Stimulated activated CD4-positive, alpha-beta T cell treated with anti-CD3 and anti-CD28 coated beads, TNF-alpha, amount 100 ng/mL, for 24 hours (primary cell): ENCODE measurements at regions not wholly inside any gene's neighbourhood (a gene's known extent, or its start where the extent isn't known, plus 50 kb on each side); places are given as distances from the start of the nearest gene placed in this dataset.
"Not testable (repeated sequence)": the region's sequence is repeated elsewhere in the genome, so short reads cannot be mapped to it uniquely, and the experiment has no call there.

Source experiments
- DNase-seq, 3 experiments: peaks; one replicate each; pipeline ENCODE4 v3.0.0-alpha.2; 2020; ENCODE audit warnings: low read depth in 3 of 3

DNA sequence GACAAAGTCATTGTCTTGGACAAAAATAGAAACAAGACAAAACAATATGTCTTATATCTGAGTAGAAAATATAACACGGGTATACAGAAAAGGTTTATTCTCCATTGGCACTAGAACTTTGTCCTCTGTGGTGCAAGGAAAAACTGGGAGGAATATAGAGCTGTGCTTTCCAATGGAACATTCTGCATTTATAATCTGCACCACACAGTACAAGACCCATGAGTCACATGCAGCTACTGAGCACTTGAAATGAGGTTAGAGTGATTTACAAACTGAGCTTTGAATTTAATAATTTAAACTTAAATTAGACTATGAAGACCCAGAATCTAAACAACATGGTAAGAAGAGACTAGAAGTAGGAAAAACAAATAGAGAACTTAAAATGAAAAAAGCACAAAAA, 86.1 kb downstream of the RAP2A start:
- no peak for DNase-seq

DNA sequence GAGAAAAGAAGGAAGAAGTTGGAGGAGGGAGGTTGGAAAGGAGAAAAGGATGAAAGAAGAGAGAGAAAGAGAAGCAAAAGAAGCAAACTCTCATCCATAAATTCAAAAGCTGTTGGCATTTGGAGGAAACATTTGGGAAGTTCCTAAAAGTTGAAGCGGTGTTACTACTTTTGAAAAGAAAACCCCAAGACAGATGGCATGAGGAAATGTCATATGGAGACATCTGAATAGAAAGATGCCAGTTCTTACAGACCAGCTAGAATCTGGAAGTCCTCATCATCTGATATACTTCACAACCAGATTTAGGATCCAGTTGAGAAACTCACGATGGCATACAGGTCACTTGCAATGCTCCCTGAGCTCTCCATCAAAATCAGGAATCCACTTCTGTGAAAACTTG, 86.9 kb downstream of the RAP2A start:
- no peak for DNase-seq

DNA sequence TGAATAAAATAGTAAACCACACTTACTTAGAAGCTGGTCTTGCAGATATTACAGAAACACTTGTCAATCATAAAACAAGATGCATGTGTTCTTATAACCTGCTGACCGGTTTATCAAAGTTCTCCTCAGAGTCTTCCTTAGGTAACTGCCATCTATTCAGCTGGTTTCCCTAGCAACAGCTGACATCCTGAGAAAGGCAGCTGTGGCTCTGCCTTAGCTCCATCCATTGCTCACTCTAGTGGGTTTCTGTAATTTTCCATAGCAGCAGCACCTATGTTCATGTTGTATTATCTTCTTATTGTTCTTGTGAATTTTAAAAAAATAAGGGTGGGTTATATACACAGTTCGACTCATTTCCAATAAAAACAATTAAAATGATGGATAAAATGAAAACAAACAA, 87.8 kb downstream of the RAP2A start:
- no peak for DNase-seq

DNA sequence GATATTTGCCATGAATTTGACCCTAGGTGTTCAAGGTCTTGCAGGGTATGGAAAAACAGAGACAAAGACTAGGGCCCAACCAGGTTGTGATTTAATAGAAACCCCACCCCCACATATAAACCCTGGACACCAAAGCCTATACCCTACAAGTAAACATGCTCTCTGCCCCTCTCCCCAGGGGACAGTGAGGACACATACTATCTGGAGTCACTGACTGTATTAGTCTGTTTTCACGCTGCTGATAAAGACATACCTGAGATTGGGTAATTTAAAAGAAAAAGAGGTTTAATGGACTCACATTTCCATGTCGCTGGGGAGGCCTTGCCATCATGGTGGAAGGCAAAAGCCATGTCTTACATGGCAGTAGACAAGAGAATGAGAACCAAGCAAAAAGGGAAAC, 88.3 kb downstream of the RAP2A start:
- no peak for DNase-seq

DNA sequence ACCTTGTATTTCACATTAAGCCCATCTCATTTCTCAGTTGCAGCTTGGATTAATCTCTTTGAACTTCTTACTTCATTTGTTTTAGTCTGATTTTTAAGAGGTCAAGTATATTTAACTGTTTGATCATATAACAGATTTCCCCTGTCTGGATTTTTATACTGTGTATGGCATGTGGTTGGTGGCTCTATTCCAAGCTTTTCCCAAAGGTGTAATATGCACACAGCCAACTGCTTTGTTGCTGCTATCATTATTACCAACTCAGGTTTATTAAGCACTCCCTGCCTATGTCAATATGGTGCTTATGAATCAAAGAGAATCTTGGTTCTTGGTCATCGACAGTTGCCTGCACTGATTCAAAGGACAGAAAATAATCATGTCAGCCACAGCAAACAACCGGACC, 92.6 kb downstream of the RAP2A start:
- no peak for DNase-seq

DNA sequence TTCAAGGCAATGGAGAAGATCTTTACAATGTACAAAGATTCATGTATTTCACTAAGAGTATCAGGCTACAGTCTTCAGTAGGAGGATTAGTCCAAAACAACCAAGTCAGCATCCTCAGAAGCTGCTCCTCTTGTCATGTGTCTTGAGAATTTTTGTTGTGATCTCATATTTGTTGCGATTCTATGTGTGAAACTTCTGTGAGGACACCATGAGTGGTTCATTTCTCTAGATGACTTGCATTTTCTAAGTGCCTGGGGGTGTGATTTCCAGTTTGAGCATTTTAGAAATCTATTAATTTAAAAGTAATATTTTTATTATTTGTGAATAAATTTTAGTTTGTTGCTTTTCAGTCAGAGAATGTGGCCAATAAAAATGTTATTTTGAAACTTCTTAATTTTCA, 94.5 kb downstream of the RAP2A start:
- DNase-seq: no peak

DNA sequence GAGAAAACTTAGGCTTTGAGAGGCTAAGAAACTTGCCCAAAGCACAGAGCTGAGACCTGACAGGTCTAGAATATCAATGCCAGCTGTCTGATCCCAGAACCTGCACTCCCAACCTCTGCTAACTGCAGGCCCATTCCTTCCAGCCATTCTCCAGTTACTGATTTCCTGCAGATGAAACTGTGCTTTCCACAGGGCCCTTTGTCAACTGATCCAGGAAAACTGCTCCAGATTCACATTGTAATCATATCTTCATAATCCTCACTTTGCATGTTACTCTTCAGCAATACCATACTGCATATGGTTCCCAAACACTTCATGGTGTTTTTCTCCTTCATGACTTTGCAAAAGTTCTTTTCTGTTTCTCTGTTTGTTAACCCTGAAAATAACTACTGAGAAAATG, 100.6 kb downstream of the RAP2A start:
- no peak for DNase-seq

DNA sequence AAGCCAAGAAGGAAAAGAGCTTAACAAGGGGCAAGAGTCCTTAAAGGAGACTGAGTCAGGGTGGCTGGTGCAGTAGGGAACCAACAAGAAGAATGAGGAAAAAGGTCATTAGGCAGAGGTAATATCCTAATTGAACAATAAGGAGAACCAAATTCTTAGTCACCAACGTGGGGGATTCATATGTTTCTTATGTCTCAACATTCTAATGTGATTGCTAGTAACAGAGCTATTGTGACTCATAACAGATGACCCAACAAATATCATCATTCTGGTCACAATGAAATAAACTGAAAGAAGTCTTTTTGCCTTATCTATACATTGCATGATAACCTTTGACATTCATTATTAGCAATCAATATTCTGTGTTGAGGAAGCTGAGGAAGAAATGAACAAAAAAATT, 101.6 kb downstream of the RAP2A start:
- DNase-seq: no peak

DNA sequence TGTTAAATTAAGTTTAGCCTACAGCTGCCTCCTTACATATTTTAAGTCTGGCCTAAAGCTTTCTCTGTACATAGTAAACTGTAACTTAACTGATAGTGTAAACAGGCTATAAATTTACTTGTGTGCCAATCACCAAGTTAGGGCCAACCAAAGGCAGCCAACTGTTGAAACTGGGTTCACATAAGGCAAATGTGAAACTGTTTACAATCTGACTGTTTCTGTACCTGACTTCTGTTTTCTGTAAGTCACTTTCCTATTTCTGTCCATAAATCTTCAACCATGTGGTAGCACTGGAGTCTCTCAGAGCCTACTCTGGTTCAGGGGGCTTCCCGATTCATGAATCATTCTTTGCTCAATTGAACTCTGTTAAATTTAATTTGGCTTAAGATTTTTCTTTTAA, 103.1 kb downstream of the RAP2A start:
- DNase-seq: no peak

DNA sequence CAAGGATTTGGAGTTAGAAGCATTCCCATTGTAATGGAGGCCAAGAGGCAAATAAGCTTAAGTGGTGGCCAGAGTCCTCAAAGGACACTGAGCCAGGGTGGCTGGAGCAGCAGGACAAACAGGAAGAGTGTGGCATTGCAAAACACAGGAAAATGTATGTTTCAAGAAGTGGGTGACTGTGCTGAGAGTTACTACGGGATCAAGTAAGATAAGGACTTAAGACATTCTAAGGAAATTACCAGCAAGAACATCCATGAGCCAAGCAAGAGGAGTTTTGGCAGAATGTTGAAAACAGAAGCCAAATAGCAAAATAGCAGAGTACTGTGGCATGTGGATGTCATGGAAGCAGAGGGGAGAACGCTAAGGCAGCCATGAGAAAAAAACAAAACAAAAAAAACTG, 104.2 kb downstream of the RAP2A start:
- DNase-seq: no peak

DNA sequence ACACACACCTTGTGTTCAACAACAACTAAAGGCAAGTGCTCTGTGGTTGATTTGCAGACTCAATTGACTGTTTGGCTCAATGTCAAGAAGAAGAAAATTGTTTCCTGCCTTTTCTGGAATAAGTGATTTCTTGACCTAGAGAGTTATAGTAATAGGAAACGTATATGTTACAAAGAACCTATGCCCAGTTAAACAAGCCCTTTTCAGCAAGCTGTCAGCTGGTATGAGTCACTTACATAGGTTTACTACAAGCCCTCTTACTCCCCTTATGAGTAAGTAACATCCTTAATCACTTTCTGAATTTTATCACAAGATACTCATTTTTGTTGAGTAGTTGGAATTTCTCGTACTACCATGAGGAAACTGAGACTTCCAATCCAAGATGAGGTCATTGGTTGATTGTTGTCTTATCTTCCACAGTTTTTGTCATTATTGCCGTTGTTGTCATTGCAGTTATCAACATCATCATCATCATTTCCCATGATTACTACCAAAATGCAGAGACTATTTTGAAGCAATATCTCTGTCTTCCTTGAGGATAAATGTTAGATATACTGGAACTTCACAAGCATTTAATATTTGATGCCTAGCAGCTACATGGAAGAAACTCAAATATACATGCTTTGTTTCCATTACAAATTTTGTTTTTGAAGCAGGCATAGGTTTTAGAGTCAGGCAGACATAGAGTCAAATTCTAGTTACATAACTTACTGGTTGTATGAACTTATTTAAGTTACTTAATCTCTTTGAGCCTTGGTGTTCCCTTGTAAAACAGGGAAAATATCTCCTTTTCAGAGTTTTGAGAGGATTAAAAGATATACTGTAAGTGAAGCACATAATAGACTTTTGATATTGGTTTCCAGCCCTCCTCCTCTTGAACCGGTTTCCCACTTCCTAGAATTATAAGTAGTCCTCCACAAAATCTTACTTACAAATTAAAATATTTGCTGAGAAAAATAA, 106.0 kb downstream of the RAP2A start:
- DNase-seq: no peak

DNA sequence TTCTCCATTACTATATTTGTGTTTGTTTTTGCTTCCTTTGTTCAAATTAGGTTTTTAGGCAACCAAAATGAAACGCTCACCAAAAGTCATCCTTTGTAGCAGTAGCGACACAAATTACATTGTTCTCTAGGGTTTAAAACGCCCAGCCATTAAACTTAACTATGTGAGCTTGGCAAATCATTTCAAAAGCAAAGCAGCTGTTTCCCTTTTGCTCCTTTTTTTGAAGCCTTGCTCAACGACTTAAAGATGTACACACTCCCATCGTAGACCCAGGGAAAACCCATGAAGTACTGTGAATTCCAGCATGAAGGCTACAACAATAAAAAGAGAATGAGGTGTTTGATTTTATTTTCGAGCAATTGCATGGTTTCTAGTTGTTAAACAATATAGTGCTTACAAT, 106.7 kb downstream of the RAP2A start:
- no peak for DNase-seq

DNA sequence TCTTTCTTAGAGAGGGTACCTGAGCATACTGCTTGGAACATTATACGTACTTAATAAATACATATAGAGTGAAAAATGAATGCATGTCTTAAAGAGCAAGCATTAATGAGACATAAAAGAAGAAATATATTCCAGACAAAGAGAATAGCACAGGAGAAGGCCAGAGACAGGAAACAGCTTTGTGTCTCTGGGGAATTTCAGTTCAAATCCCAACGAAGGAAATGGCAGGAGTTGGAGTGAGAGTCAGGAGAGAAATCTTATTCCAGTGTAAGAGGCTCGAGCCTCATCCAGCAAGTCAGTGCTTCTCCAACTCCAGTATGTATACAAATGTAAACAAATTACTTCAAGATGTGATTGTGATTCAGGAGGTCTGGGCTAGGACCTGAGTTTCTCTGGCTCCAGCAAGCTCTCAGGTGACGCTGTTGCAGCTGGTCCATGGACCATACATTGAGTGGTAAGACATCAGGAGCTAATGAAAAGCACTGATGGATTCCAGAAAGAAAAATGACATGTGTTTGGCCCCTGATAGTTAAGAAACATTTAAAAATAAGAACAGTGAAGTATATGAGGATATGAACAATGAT, 108.2 kb downstream of the RAP2A start:
- no peak for DNase-seq

DNA sequence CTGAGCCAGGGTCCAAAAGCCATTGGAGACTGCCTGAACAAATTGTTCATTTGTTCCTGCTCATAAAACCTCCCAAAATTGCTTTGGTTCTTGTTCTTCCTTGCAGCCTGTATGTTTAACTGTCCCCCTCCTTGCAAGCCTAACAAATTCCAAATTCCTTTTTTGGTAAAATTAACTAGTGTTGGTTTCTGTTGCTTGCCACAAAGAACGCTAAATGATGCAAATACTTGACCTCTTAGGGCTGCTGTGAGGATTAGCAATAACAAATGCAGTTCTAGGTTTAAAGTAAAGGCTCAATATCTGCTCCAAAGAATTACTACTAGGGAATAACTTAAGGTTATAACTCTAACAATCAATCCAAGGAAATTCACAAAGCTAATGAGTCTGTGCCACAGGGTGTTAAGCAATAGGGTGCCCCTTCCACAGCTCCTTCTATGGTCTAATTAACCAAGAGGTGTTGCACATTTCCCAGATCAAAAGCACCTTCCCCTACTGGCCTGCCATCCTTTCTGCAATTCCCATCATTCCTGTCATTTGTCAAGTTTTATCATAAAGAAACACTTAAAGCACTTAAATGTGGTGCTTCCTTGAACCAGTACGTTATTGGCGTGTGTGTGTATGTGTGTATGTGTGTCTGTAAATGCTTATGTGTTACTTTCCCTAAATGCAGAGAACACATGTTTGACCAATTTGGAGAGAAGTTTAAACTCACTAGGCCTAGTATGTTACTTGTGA, 110.2 kb downstream of the RAP2A start:
- no peak for DNase-seq

DNA sequence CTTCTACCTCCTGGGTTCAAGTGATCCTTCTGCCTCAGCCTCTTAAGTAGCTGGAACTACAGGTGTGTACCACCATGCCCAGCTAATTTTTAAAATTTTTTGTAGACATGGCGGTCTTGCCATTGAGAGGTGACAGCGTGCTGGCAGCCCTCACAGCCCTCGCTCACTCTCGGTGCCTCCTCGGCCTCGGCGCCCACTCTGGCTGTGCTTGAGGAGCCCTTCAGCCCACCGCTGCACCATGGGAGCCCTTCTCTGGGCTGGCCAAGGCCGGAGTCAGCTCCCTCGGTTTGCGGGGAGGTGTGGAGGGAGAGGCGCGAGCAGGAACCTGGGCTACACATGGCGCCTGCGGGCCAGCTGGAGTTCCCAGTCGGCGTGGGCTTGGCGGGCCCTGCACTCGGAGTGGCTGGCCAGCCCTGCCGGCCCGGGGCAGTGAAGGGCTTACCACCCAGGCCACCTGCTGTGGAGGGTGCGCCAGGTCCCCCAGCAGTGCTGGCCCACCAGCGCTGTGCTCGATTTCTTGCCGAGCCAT, 111.1 kb downstream of the RAP2A start:
- not testable (repeated sequence) for DNase-seq

DNA sequence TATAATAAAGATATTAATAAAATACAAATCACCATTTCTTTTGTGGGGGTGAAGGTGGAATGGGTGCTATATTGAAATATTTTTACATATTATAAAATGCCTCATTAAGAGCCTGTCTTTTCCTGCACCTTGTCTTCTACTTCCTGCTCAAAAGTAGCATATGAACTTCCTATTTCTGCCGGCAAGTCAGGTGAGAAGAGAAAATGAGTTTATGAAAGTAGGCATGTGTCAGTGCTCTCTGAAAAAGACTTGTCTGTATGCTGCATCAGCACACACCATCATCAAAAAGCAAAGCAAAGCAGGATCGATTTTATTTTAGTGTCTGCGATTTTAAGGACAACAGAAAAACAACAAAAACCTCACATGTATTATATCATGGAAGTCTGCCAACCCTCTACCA, 114.2 kb downstream of the RAP2A start:
- no peak for DNase-seq

DNA sequence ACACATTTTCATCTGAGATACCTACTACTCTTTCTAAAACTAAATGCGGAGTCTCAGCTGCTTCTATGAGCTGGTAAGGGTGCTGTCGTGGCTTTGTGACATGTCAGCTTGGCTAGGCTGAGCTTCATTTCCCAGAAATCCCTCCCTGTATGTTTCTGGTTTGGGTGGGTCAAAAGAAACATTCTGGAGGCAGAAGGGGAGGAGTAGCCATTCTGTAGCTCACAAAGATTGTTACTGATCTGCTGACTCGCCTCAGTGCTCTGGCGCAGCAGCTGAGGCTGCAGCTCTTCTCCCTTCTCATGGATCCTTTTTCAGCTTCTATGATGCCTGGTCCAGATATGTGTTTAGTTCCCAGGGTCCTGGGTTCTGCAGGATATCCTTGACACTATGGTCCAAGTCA, 114.7 kb downstream of the RAP2A start:
- DNase-seq: no peak

DNA sequence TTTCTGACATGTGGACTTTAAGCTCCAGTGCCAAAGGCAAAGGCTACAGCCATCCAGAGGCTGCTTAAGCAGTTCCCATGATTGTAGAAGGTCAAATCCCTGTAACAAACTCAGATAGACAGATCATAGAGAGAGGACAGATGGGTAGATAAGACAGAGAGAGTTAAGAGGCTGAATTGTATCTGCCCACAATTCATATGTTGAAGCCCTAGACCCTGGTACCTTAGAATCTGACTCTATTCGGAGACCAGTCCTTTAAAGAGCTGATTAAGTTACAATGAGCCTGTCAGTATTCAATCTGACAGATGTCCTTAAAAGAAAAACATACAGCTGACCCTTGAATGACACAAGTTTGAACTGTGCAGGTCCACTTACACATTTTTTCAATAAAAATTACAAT, 115.2 kb downstream of the RAP2A start:
- no peak for DNase-seq

DNA sequence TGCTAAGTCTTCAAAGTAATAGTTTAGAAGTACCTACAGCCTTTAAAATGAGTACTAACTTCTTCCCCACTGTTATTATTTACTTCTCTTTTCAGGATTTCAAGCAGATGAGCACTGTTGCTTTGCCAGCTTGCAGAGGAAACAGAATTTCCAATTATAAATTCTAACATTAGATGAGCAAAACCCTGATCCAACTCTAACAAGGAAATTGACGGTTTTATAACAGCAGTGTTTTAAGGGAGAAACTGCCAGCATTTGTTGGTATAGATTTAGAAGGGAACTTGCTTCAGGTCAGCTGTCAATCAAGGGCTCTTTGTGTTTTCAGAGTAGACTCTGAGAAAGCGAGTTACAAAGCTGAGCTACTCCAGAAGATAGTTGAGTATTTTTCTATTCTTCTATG, 120.5 kb downstream of the RAP2A start:
- DNase-seq: no peak

DNA sequence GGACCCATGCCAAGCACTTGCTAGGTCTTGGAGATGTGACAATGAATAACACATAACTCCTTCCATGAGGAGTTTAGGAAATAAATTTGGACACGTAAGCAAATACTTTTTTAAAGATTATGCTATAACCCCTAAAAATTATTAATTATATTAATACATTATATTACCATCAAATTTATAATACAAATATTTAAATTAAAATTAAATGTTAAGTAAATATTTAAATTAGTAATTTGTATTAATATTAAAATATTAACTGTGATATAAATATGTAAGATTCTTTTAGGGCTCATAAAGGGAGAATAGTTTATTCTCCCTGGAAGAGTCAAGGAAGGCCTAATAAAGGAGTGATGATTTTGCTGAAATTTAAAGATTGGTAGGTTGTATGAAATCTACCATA, 121.1 kb downstream of the RAP2A start:
- DNase-seq: no peak

DNA sequence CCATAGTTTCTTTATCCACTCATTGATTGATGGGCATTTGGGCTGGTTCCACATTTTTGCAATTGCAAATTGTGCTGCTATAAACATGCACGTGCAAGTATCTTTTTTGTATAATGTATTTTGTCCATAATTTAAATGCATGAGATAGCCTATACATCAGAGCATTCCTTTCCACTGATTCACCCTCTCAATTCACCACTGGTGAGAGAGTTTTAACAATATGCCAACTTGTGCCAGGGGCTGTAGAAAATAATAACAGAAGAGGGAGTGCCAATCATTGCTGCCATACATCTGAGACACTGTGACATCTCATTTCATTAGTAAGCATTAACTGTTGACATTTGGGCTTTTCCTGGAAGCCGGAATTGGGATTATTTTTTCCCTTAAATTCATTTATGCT, 125.1 kb downstream of the RAP2A start:
- no peak for DNase-seq

DNA sequence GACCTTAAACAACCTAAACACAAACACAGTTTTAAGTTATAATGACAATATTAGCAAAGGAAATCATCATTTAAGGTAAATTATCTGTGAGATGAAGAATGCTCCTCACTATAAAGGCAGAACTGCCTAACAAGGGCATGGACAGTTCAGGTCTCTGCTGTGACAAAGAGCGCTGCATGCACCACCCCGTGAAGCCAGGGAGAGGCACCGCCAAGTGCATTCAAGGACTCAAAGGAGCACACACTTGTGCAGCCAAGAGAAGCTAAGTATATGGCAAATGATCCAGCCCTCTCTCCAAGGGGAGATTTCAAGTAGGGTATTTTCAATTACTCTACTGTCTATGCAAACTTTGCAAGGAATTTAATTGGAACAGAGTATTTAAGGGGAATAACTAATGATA, 126.0 kb downstream of the RAP2A start:
- no peak for DNase-seq

DNA sequence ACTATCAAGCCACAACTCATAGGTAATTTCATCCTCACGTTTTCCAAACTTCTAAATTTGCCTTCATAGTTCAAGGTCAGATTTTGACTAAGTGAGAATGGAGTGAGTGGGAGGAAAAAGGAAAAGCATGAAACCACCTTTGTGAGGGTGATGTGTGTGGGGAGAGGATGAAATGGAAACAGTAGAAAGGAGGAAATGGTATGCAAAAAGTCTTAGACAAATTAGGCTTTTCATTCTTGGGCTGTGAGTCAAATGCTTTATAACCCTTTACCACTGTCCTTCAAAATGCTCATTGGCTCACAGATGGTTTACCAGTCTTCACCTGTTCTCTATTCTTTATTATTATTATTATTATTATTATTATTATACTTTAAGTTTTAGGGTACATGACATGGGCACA, 127.2 kb downstream of the RAP2A start:
- DNase-seq: no peak
